ENCODE measurements at regions not wholly inside any gene's neighbourhood (a gene's known extent, or its start where the extent isn't known, plus 50 kb on each side); places are given as distances from the start of the nearest gene placed in this dataset.

- TF ChIP-seq MXI1 (IDR thresholded peaks at IDR 0.05; ENCODE audit: borderline replicate concordance, low read depth, low read length) = no peak
- TF ChIP-seq CTCF (conservative IDR thresholded peaks at IDR 0.05; ENCODE audit: low read depth, low read length) = no peak
Observed at GRCh38 chr13:64765636-64766035, 2464.5 kb downstream of the PCDH9 start.
